SU-DHL-6 (cell line): ENCODE measurements at regions not wholly inside any gene's neighbourhood (a gene's known extent, or its start where the extent isn't known, plus 50 kb on each side); places are given as distances from the start of the nearest gene placed in this dataset.

ENCODE experiments used
- EZH2phosphoT487 ChIP-seq: fragments of 200-600 bp; sonication (generic), shearing (Covaris generic); conservative IDR thresholded peaks from 2 replicates; pipeline ENCODE4 v1.6.1; 2018; ENCODE audit warnings: mild to moderate bottlenecking, antibody characterized with exemption, low read length, moderate library complexity, mixed read lengths
- TF ChIP-seq, protein P1 (sequence below): fragments of 200-600 bp; sonication (generic); IDR thresholded peaks from one replicate; pipeline ENCODE4 v1.5.1; 2017; ENCODE audit warnings: antibody characterized with exemption, mild to moderate bottlenecking, low read length, moderate library complexity; ENCODE audit not compliant: insufficient read depth, poor library complexity, severe bottlenecking

DNA sequence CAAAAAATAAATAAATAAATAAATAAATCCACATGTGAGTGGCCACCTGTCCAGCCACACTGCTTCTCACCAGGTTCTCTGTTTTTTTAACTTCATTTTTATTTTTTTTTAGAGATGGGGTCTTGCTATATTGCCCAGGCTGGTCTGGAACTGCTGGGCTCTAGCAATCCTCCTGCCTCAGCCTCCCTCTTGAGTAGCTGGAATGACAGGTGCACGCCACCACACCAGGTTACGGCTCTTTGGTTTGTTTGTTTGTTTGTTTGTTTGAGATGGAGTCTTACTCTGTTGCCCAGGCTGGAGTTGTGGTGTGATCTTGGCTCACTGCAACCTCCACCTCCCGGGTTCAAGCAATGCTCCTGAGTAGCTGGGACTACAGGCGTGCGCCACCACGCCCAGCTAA lies 94.5 kb upstream of the CACNA1A start:
- TF ChIP-seq, protein P1, sequence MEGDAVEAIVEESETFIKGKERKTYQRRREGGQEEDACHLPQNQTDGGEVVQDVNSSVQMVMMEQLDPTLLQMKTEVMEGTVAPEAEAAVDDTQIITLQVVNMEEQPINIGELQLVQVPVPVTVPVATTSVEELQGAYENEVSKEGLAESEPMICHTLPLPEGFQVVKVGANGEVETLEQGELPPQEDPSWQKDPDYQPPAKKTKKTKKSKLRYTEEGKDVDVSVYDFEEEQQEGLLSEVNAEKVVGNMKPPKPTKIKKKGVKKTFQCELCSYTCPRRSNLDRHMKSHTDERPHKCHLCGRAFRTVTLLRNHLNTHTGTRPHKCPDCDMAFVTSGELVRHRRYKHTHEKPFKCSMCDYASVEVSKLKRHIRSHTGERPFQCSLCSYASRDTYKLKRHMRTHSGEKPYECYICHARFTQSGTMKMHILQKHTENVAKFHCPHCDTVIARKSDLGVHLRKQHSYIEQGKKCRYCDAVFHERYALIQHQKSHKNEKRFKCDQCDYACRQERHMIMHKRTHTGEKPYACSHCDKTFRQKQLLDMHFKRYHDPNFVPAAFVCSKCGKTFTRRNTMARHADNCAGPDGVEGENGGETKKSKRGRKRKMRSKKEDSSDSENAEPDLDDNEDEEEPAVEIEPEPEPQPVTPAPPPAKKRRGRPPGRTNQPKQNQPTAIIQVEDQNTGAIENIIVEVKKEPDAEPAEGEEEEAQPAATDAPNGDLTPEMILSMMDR, result no peak
- TF ChIP-seq EZH2phosphoT487, result no peak
